SK-N-SH (cell line): ENCODE measurements at regions not wholly inside any gene's neighbourhood (a gene's known extent, or its start where the extent isn't known, plus 50 kb on each side); places are given as distances from the start of the nearest gene placed in this dataset.
A peak's percentile ranks its signal among the peaks of the same experiment; 100 is the strongest.

Experiments
- GABPA ChIP-seq: IDR thresholded peaks from 2 replicates; pipeline ENCODE4 v1.4.0; 2012; ENCODE audit warnings: low read depth, mild to moderate bottlenecking
- RXRA ChIP-seq: IDR thresholded peaks from 2 replicates; pipeline ENCODE4 v1.4.0; 2012; ENCODE audit warnings: low read depth, mild to moderate bottlenecking, borderline replicate concordance
- YY1 ChIP-seq: IDR thresholded peaks from 2 replicates; pipeline ENCODE4 v1.4.0; 2012; ENCODE audit warnings: low read depth, mild to moderate bottlenecking
- TF ChIP-seq, protein P1 (sequence below): fragments of 200-600 bp; sonication (generic); IDR thresholded peaks from 2 replicates; pipeline ENCODE4 v1.6.1; 2017; ENCODE audit warnings: antibody characterized with exemption, mild to moderate bottlenecking, moderate library complexity
- TF ChIP-seq, protein P2 (sequence below): fragments of 150-350 bp; IDR thresholded peaks from 2 replicates; pipeline ENCODE4 v1.6.1; 2016; ENCODE audit warnings: mild to moderate bottlenecking, low read depth, low read length
- TF ChIP-seq, protein P3 (sequence below): IDR thresholded peaks from 2 replicates; pipeline ENCODE4; 2012

DNA sequence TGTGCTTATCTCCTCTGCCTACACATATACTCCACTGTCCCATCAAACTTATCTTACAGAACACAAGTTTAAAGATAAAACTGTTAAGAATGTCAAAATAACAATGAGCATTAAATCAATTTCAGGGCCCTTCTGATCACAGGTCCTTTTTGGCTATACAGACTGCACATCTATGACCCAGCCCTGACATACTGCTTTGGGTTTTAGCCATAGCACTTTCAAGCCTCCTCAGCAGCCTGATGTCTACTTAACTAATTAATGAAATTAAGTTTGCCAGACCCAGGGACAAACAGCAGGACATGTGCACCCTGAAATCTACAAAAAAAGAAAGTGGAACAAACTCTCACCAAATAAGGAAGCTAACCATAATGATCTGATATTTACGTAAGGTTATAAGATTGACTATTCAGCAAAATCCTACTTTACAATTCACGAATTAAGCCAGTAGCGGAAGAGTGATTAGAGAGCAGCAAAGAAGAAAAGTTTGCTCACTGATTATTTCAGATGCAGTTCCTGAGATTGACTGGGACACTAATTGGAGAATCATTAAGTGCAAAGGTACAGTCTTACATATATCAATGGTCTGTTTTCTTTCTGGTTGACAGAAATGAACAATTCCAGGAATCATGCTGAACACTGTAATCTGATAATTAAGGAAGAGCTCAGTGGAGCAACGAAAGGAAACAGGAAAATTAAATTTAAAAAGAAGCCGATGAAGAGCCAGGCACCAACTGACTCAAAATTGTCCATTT lies 669.3 kb upstream of the LRRN3 start:
- TF ChIP-seq, protein P1, sequence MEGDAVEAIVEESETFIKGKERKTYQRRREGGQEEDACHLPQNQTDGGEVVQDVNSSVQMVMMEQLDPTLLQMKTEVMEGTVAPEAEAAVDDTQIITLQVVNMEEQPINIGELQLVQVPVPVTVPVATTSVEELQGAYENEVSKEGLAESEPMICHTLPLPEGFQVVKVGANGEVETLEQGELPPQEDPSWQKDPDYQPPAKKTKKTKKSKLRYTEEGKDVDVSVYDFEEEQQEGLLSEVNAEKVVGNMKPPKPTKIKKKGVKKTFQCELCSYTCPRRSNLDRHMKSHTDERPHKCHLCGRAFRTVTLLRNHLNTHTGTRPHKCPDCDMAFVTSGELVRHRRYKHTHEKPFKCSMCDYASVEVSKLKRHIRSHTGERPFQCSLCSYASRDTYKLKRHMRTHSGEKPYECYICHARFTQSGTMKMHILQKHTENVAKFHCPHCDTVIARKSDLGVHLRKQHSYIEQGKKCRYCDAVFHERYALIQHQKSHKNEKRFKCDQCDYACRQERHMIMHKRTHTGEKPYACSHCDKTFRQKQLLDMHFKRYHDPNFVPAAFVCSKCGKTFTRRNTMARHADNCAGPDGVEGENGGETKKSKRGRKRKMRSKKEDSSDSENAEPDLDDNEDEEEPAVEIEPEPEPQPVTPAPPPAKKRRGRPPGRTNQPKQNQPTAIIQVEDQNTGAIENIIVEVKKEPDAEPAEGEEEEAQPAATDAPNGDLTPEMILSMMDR: no peak
- TF ChIP-seq YY1 (no peak), GABPA (no peak), RXRA (no peak)
- TF ChIP-seq, protein P2, sequence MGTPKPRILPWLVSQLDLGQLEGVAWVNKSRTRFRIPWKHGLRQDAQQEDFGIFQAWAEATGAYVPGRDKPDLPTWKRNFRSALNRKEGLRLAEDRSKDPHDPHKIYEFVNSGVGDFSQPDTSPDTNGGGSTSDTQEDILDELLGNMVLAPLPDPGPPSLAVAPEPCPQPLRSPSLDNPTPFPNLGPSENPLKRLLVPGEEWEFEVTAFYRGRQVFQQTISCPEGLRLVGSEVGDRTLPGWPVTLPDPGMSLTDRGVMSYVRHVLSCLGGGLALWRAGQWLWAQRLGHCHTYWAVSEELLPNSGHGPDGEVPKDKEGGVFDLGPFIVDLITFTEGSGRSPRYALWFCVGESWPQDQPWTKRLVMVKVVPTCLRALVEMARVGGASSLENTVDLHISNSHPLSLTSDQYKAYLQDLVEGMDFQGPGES: no peak
- TF ChIP-seq, protein P3, sequence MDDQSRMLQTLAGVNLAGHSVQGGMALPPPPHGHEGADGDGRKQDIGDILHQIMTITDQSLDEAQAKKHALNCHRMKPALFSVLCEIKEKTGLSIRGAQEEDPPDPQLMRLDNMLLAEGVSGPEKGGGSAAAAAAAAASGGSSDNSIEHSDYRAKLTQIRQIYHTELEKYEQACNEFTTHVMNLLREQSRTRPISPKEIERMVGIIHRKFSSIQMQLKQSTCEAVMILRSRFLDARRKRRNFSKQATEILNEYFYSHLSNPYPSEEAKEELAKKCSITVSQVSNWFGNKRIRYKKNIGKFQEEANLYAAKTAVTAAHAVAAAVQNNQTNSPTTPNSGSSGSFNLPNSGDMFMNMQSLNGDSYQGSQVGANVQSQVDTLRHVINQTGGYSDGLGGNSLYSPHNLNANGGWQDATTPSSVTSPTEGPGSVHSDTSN: peak; percentile 85
